ENCODE measurements at regions not wholly inside any gene's neighbourhood (a gene's known extent, or its start where the extent isn't known, plus 50 kb on each side); places are given as distances from the start of the nearest gene placed in this dataset.

DNA sequence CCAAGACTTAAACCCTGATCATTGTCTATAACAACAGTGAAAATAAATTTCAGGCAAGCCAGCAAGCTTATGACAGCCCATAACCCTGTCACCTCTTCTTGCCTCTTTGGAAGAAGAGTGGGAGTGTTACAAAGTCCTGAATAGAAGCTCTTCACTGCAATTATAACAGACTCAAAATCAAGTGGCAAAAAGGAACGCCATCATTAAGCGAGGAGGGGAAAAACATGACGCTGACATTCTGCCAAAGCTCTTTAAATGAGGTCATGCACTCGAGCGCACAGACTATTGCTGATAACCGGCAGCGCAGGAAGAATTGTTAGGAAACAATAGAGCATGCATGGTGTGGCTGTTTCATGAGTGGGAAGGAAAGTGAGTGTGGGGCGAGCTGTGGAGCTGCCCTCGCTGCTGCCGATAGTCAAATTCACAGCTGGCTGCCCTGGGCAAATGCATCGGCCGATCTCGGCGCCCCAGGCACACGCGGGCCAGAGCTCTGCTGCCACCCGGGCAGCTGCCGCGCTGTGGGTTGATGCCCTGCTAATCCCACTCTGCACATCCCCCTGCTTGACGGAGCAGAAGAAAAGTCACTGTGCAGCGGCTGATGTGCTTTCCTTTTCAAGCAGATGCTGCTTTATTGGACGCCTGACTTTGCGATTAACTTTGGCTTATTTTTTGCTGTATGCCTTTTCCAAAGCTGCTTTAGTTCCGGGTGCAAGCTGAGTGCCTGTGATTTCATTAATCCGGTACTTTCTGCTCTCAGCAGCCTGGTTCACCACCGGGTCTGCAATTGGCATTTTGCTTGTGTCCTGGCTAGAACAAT lies 102.4 kb upstream of the ST6GALNAC5 start:
- DNase-seq (ENCODE audit: low spot score) = no peak

DNA sequence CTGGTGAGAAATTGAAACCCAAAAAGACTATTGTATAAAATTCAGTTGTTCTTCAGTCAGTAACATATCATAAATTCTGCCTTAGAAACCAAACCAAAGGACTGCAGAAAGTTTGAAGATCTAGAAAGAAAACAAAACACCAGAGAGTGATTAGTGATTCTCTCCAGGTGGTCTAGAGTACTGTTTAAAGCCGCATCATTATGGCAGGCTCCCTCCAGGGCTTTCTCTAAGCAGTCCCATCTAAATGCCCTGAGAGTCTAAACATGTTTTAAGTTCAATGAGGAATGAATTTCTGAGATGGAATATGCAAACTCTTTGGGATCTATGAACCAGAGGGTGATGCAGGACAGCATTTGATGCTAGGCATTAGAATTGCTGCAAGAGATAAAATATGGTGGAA lies 100.9 kb upstream of the ST6GALNAC5 start:
- DNase-seq (ENCODE audit: low spot score) = no peak

DNA sequence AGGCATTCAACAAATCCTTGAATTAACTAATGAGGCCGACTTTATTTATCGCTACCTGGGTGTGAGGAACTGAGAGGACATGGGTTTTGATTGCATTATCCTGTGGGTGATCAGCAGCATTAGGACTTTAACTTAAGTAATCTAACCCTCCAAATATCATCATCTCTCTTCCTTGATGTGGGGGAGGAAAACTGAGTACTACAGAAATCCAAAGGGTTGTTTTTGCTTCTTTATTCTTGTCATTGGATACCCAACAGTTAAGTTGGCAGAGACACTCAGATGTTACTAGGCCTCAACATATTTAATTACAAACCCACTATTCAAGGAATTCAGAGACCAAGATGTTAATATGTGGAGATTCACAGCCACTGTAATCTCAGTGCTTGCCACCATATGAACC lies 97.4 kb upstream of the ST6GALNAC5 start:
- no peak for DNase-seq (ENCODE audit: low spot score)

DNA sequence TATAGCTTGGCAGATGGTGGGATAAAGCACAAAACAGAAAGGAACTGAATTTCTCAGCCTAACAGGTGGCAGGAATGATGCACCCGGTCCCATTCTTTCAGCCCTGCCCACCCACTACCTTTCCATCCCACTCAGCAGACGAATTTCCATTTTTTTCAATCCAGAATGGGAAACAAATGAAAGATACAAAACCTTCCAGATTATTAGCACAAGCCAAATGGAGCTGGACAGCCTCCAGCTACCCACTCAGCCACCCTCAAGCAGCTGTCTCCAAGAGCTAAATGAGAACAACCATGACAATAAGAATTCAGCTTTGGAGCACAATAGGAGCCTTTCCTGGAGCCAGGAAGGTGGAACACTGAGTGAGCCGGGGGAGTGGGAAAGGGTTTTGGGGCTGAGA lies 96.3 kb upstream of the ST6GALNAC5 start:
- no peak for DNase-seq (ENCODE audit: low spot score)

DNA sequence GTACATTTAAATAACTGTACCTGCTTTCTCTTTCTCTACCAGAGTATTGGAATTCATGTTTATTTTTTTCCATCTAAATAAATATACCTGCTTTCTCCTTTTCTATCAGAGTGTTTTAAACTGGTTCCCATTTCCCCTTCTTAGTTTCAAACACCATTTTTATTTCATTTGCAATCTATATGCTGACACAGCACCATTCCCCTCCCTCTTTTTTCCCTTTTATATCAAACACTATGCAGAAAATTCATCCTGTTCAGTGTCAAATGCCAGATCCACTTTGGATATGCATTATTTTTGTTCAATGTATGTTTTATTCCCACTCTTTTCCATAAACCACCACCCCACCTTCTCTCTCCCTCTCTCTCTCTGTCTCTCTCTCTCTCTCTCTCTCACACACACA lies 85.8 kb upstream of the ST6GALNAC5 start:
- DNase-seq (ENCODE audit: low spot score) = no peak

DNA sequence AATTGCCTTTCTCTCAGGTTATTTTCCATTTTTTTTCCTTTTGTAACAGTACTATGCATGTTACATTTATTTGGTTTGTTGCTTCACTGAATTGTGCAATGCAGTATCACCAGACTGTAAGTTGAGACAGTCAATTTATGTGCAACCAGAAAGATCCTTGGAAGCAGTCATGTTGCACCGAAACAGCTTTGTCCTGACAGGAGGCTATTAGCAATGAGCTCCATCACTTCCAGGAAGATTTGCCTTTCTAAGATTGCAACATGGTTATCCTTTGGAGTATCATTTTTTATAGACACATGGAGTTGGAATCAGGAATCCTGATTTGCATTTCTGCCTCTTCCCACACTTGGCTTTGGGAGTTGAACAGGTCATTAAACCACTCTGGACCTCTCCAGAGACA lies 84.5 kb upstream of the ST6GALNAC5 start:
- no peak for DNase-seq (ENCODE audit: low spot score)

DNA sequence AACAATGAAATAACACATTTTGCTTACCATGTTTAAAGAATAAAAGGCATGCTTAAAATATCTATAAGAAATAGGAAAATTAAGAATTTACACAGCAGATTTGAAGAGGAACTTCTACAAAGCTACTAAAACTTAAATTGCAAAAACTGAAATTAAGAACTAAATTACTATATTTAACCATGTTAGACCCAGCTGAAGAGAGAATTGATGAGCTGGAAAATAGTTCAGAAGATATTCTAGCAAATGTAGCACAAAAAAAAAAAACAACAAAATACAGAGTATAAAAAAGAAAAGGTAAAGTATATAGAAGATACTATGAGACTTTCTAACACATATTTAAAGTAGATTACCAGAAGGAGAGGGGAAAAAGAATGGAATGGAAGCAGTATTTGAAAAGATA lies 82.8 kb upstream of the ST6GALNAC5 start:
- DNase-seq (ENCODE audit: low spot score) = no peak

DNA sequence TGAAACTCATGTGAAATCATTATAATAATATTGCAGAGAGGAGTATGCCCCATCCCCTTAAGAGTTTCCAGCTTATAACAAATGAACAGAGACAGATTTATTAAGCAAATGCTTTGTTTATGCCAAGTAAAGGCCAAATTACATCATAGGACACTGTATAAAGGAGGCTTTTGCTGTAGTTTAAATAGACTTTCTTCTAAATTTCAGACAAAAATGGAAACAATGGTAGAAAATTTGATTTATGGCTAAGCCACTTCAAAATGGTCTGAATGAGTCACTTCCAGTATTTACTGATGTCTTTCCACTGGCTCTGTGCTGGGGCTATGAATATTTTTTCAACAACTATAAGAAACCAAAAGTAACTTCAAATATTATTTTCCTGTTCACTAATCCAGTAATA lies 81.1 kb upstream of the ST6GALNAC5 start:
- DNase-seq (ENCODE audit: low spot score) = no peak

DNA sequence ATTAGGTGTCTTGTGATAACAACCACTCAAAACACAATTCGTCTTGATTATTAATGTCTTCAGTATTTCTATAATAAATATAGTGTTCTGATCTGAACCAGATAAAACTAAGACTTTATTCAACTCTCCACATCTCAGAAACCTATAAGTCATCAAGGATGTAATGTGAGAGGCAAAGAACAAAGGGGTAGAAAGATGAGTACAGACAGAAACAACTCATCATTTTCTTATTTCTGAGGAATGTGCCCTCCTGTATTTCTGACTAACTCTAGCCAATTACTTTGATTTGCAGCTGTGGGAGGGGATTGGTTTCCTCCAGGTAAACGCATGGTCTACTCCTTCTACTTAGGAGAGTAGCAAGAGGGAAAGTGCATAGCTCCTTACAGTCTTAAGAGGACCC lies 73.7 kb upstream of the ST6GALNAC5 start:
- no peak for DNase-seq (ENCODE audit: low spot score)

DNA sequence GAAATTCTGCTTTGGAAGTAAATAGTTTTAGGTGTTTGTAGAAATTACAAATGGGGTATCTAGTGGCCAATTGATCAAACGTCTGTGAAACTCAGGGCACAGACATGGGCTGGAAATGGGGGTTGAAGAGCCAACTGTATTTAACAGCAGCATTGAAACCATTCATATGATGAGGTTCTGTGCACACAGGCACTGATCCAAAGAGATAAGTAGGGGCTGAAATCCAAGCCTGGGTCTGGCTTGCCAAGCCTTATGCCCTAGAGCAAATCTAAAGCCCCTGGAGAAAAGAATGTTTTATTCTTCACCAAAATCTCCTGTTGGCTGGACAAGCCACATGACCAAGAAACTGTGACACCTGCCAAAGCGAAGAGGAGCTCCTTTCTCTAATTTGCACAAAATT lies 67.6 kb upstream of the ST6GALNAC5 start:
- no peak for DNase-seq (ENCODE audit: low spot score)

DNA sequence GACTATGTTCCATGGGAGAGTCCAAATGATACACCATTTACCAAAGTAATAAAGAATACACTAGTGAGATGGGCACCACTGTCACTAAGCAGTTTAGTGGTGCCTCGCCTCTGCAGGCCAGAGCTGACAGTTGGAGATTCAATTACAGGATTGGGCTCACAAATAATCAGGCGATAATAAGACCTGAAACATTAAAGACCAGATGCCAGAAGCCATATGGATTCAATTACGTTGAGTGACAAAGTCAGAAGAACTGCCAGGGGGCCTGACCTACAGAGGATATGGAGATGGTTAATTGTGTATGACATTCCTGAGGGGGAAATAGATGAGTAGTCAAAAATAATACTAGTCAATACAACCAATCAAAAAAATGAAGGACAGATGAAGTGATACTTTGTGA lies 65.2 kb upstream of the ST6GALNAC5 start:
- DNase-seq (ENCODE audit: low spot score) = no peak

DNA sequence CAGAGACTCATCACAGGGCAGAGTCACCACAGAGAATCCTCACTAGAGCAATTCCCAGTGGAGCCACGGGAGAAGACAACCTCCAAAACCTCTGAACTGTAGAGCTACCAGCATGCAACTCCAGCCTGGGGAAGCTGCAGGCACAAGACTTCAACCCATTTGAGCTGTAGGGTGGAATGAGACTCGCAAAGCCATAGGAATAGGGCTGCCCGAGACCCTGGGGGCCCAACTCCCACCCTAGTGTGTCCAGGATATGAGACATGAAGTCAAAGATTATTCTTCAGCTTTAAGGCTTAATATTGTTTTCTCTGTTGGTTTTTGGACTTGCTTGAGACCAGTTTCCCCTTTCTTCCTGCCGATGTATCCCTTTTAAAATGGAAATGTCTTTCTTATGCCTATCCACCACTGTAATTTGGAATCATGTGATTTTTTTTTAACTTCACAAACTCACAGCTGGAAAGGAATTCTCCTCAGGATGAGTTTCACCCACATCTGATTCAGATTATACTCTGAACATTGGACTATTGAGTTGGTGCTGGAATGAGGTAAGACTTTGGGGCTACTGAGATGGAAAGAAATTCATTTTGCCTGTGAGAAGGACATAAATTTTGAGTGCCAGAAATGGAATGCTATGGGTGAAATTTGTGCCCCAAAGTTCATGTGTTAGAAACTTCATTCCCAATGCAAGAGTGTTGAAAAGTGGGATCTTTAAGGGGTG lies 59.6 kb upstream of the ST6GALNAC5 start:
- DNase-seq (ENCODE audit: low spot score) = no peak
